Neural cell (in vitro differentiated cells): ENCODE measurements at regions not wholly inside any gene's neighbourhood (a gene's known extent, or its start where the extent isn't known, plus 50 kb on each side); places are given as distances from the start of the nearest gene placed in this dataset.

Experiments
- H2AFZ ChIP-seq: fragments of 200-600, 300-800 bp; sonication (generic), shearing (Covaris generic); 2 replicates; pipeline ENCODE4 v1.6.0; 2014; ENCODE audit warnings: low read depth, mild to moderate bottlenecking, antibody characterized with exemption, low read length, moderate library complexity
- H3F3A ChIP-seq: fragments of 200-600 bp; shearing (Covaris generic); 2 replicates; pipeline ENCODE4 v1.6.1; 2016; ENCODE audit warnings: mild to moderate bottlenecking, moderate library complexity, mixed read lengths, antibody characterized with exemption, low read length; ENCODE audit not compliant: insufficient read depth, poor library complexity, severe bottlenecking
- H3K27ac ChIP-seq: fragments of 200-600, 300-800 bp; sonication (generic), shearing (Covaris generic); 2 replicates; pipeline ENCODE4 v1.5.1; 2014; ENCODE audit warnings: mild to moderate bottlenecking, low read length, moderate library complexity
- H3K27me3 ChIP-seq: fragments of 300-800, 200-600 bp; sonication (generic), shearing (Covaris generic); 2 replicates; pipeline ENCODE4 v1.6.0; 2014; ENCODE audit warnings: mild to moderate bottlenecking, low read depth, low read length, moderate library complexity; ENCODE audit not compliant: insufficient read depth
- H3K36me3 ChIP-seq: fragments of 300-800, 200-600 bp; sonication (generic), shearing (Covaris generic); 2 replicates; pipeline ENCODE4 v1.5.1; 2014; ENCODE audit warnings: mild to moderate bottlenecking, antibody characterized with exemption, low read length, moderate library complexity; ENCODE audit not compliant: insufficient read depth
- H3K4me2 ChIP-seq: fragments of 300-800, 200-600 bp; sonication (generic), shearing (Covaris generic); 2 replicates; pipeline ENCODE4 v1.6.0; 2014; ENCODE audit warnings: mild to moderate bottlenecking, low read length
- H3K4me3 ChIP-seq: fragments of 300-800, 200-600 bp; sonication (generic), shearing (Covaris generic); 2 replicates; pipeline ENCODE4 v1.5.1; 2014; ENCODE audit warnings: mild to moderate bottlenecking, low read length, moderate library complexity
- H3K79me2 ChIP-seq: fragments of 200-600 bp; shearing (Covaris generic); replicated peaks from 2 replicates; pipeline ENCODE4 v1.6.0; 2014; ENCODE audit warnings: mild to moderate bottlenecking, low read length, moderate library complexity; ENCODE audit not compliant: insufficient read depth
- H3K9ac ChIP-seq: fragments of 300-800, 200-600 bp; sonication (generic), shearing (Covaris generic); 2 replicates; pipeline ENCODE4 v1.6.1; 2016; ENCODE audit warnings: mild to moderate bottlenecking, low read length, mixed read lengths
- H3K9me2 ChIP-seq: fragments of 200-600 bp; shearing (Covaris generic); 2 replicates; pipeline ENCODE4 v1.6.1; 2016; ENCODE audit warnings: mild to moderate bottlenecking, low read length, mixed read lengths; ENCODE audit not compliant: insufficient read depth
- H3K9me3 ChIP-seq: fragments of 200-600, 300-800 bp; sonication (generic), shearing (Covaris generic); 2 replicates; pipeline ENCODE4 v1.6.1; 2016; ENCODE audit warnings: mild to moderate bottlenecking, mixed run types, low read length, moderate library complexity, mixed read lengths
- H4K20me1 ChIP-seq: fragments of 200-600 bp; shearing (Covaris generic); 2 replicates; pipeline ENCODE4 v1.6.1; 2016; ENCODE audit warnings: mild to moderate bottlenecking, mixed run types; ENCODE audit not compliant: insufficient read depth
- EP300 ChIP-seq: fragments of 450-650 bp; conservative IDR thresholded peaks from 2 replicates; pipeline ENCODE4 v1.6.1; 2014; ENCODE audit warnings: antibody characterized with exemption, mild to moderate bottlenecking, moderate library complexity; ENCODE audit not compliant: poor library complexity, severe bottlenecking
- EZH2 ChIP-seq: fragments of 200-600, 300-800 bp; shearing (Covaris generic), sonication (generic); IDR thresholded peaks from 2 replicates; pipeline ENCODE4 v1.6.1; 2014; ENCODE audit warnings: antibody characterized with exemption, low read length, borderline replicate concordance, mild to moderate bottlenecking; ENCODE audit not compliant: insufficient read depth, poor library complexity, severe bottlenecking
- MXI1 ChIP-seq: fragments of 450-650 bp; conservative IDR thresholded peaks from 2 replicates; pipeline ENCODE4 v1.6.1; 2014; ENCODE audit warnings: antibody characterized with exemption, mild to moderate bottlenecking; ENCODE audit not compliant: poor library complexity, severe bottlenecking
- POLR2AphosphoS5 ChIP-seq: IDR thresholded peaks from 2 replicates; pipeline ENCODE4 v1.6.1; 2012
- RAD21 ChIP-seq: fragments of 450-650 bp; conservative IDR thresholded peaks from 2 replicates; pipeline ENCODE4 v1.6.1; 2014; ENCODE audit warnings: antibody characterized with exemption, mild to moderate bottlenecking, moderate library complexity
- SMC3 ChIP-seq: fragments of 450-650 bp; conservative IDR thresholded peaks from 2 replicates; pipeline ENCODE4 v1.6.1; 2014; ENCODE audit warnings: antibody characterized with exemption, mild to moderate bottlenecking, moderate library complexity; ENCODE audit not compliant: poor library complexity
- TAF1 ChIP-seq: IDR thresholded peaks from 2 replicates; pipeline ENCODE4 v1.6.1; 2012; ENCODE audit warnings: low read depth
- TF ChIP-seq, protein P1 (sequence below): fragments of 450-650 bp; IDR thresholded peaks from 2 replicates; pipeline ENCODE4 v1.5.1; 2014; ENCODE audit warnings: antibody characterized with exemption, mild to moderate bottlenecking, moderate library complexity; ENCODE audit not compliant: poor library complexity, severe bottlenecking
- TF ChIP-seq, protein P2 (sequence below): IDR thresholded peaks from 2 replicates; pipeline ENCODE4 v1.6.1; 2012; ENCODE audit warnings: borderline replicate concordance

DNA sequence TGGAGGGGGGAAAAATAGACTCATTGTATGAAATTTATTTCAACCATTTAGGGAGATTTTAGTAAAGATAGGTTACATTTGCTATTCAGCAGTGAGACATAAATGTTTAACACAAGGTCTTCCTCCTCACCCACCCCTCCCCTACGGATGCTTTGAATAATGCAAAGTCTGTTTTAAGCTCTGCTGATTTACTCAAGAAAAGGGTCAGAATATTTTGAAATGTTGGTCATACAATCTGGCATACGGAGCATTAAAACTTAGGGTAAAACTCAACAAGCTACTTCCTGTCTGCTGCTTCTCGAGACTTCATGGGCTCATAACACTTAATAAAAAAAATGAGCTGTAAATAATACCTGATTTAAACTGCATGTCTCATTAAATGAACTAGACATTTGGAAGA lies 156.3 kb downstream of the WNT5A start:
- Histone ChIP-seq H2AFZ (no peak overlapping the region), H3K9ac (no peak overlapping the region), H3K4me2 (no peak overlapping the region), H3K36me3 (no peaks in the 10 kb centered on the region), H3K27me3 (no peaks in the 10 kb centered on the region), H3F3A (no peaks in the 10 kb centered on the region), H3K9me3 (no peaks in the 10 kb centered on the region), H3K4me3 (no peak overlapping the region), H3K9me2 (no peaks in the 10 kb centered on the region), H3K27ac (no peak overlapping the region), H3K79me2 (no peaks in the 10 kb centered on the region), H4K20me1 (no peaks in the 10 kb centered on the region)
- TF ChIP-seq SMC3 (no peak), EZH2 (no peak), TAF1 (no peak), EP300 (no peak), RAD21 (no peak), POLR2AphosphoS5 (no peak), MXI1 (no peak)

DNA sequence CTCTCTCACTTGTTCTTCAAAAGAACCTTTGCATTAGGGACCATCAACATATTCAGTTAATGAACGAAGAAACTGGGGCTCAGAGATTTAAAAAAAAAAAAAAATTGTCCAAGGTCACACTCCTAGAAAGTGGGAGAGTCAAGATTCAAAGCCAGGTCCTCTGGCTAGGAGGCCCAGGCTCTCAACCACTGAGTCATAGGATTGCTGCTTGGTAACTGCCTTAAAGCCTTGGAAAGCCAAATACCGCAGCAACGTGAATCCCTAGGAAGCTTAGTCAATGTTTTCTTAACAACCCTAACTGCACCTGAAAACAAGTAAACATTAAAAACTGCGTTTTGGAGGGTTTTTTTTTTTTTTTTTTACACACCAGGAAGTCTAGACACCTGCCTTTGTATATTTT lies 156.8 kb downstream of the WNT5A start:
- TF ChIP-seq SMC3 (no peak), RAD21 (no peak), TAF1 (no peak), EZH2 (no peak), POLR2AphosphoS5 (no peak), MXI1 (no peak), EP300 (no peak)
- TF ChIP-seq, protein P1, sequence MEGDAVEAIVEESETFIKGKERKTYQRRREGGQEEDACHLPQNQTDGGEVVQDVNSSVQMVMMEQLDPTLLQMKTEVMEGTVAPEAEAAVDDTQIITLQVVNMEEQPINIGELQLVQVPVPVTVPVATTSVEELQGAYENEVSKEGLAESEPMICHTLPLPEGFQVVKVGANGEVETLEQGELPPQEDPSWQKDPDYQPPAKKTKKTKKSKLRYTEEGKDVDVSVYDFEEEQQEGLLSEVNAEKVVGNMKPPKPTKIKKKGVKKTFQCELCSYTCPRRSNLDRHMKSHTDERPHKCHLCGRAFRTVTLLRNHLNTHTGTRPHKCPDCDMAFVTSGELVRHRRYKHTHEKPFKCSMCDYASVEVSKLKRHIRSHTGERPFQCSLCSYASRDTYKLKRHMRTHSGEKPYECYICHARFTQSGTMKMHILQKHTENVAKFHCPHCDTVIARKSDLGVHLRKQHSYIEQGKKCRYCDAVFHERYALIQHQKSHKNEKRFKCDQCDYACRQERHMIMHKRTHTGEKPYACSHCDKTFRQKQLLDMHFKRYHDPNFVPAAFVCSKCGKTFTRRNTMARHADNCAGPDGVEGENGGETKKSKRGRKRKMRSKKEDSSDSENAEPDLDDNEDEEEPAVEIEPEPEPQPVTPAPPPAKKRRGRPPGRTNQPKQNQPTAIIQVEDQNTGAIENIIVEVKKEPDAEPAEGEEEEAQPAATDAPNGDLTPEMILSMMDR, result no peak
- TF ChIP-seq, protein P2, sequence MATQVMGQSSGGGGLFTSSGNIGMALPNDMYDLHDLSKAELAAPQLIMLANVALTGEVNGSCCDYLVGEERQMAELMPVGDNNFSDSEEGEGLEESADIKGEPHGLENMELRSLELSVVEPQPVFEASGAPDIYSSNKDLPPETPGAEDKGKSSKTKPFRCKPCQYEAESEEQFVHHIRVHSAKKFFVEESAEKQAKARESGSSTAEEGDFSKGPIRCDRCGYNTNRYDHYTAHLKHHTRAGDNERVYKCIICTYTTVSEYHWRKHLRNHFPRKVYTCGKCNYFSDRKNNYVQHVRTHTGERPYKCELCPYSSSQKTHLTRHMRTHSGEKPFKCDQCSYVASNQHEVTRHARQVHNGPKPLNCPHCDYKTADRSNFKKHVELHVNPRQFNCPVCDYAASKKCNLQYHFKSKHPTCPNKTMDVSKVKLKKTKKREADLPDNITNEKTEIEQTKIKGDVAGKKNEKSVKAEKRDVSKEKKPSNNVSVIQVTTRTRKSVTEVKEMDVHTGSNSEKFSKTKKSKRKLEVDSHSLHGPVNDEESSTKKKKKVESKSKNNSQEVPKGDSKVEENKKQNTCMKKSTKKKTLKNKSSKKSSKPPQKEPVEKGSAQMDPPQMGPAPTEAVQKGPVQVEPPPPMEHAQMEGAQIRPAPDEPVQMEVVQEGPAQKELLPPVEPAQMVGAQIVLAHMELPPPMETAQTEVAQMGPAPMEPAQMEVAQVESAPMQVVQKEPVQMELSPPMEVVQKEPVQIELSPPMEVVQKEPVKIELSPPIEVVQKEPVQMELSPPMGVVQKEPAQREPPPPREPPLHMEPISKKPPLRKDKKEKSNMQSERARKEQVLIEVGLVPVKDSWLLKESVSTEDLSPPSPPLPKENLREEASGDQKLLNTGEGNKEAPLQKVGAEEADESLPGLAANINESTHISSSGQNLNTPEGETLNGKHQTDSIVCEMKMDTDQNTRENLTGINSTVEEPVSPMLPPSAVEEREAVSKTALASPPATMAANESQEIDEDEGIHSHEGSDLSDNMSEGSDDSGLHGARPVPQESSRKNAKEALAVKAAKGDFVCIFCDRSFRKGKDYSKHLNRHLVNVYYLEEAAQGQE, result no peak
- Histone ChIP-seq H3K36me3 (no peaks in the 10 kb centered on the region), H3K27ac (no peak overlapping the region), H3K27me3 (no peaks in the 10 kb centered on the region), H2AFZ (no peak overlapping the region), H3K9ac (no peak overlapping the region), H3K4me3 (no peak overlapping the region), H3K79me2 (no peaks in the 10 kb centered on the region), H3K4me2 (no peak overlapping the region), H4K20me1 (no peaks in the 10 kb centered on the region), H3K9me3 (no peaks in the 10 kb centered on the region), H3K9me2 (no peaks in the 10 kb centered on the region), H3F3A (no peaks in the 10 kb centered on the region)
